ENCODE measurements at regions not wholly inside any gene's neighbourhood (a gene's known extent, or its start where the extent isn't known, plus 50 kb on each side); places are given as distances from the start of the nearest gene placed in this dataset.

DNA sequence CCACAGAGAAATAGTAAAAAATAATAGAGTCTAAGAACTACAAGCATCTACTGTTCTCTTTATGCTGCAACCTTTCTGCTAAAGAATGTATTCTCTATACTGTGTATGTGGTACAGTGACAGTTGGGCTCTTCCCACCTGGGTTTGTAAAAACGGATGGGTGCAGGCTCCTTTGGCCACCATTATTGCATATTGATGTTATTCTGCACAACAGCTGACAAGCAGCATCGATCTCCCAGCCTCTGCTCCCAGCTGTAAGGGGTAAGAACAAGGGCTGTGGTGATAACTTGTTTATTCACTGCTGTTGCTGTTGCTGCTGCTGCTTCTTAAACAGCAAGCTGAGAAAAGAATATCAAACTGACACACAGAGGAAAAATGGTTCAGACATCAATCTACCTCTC is 56.1 kb downstream of the KCNRG start:
- no peak for DNase-seq (ENCODE audit: low read depth)

DNA sequence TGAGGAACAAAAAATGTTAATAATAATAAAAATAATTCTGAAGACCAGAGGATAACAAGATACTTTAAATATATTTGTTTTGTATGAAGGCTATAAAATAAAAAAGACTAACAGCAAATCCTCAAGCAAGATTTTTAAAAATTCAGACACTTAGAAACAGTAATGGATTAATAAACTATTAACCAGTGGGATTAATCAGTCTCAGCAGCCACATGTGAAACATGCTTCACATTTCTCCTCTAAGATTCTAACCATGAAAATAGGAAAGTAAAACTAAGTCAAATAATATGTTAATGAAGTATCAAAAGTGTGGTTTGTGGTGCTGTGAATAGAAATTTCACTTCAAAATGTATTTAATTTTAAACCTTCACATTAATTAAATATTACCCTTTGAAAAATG is 57.4 kb downstream of the KCNRG start:
- no peak for DNase-seq (ENCODE audit: low read depth)

DNA sequence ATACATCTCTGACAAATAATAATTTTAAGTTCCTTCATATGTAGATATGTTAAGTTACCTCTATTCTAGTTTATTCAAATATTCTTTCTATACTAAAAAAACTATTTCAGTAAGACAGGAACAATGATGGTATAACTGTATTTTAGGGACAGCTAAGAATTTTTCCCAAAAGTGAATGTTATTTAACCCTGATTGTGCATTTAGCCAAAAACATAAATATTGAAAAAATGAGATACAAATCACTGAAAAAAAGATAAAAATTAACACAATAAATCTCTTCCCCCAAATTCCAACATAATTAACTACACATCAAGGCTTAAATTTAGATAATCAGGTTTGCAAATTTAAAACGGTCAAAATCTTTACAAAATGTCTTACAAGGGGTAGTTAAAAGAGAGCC is 58.1 kb downstream of the KCNRG start:
- no peak for DNase-seq (ENCODE audit: low read depth)

DNA sequence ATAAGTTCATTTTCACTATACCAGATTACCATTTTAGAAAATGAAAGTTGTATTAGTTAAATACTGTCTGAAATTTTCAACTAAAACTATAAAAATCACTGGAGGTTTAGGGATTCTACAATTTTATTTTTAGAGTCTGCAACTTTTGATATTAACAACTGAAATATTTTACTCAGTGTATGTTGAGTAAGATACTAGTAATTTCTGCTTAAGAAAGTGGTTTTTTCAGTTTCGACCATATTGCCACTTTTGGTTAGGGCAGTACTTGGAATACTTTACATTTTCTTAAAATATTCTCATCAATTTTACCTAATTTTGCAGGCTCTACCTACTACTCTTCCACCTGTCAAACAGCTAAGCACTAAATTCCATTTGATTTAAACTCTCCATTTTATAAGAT is 59.6 kb downstream of the KCNRG start:
- DNase-seq (ENCODE audit: low read depth), result no peak

DNA sequence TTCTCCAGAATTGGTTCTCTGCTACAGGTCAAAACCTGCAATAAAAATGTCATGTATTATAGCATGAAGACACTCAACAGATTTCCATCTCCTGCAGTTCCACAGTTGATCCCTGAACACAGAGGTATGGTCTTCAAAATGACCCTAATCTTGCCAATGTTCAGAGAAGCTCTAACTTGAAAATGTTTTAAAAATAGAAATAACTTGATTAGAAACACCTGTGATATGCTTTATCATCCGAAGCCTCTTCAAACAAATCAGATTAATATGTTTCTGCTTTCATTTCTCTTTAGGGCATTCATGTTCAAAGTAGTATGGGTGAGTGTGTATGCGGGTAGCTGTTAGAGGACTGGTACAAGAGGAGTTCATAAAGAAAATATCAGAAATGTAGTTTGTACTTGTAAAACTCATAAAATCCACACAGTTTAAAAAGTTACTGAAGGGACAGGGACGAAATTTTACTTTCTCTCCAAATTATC is 60.4 kb downstream of the KCNRG start:
- no peak for DNase-seq (ENCODE audit: low read depth)

DNA sequence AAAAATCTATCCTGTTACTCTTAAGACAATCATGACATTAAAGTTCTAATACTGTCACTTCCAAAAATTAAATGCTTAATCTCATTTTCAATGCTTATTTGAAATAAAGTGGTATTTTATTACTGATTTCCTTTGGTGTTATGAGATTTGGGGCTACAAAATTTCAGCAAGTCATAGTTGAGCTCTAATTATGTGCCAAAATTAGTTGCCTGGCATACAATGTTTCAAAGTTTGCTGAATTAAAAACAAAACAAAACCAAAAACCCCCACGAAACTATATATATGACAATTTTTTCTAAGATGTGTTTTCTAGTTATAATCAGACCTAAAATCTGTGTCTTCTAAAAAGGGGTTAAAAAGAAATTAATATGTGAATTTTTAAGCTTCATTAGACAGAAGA is 62.2 kb downstream of the KCNRG start:
- DNase-seq (ENCODE audit: low read depth), result no peak

DNA sequence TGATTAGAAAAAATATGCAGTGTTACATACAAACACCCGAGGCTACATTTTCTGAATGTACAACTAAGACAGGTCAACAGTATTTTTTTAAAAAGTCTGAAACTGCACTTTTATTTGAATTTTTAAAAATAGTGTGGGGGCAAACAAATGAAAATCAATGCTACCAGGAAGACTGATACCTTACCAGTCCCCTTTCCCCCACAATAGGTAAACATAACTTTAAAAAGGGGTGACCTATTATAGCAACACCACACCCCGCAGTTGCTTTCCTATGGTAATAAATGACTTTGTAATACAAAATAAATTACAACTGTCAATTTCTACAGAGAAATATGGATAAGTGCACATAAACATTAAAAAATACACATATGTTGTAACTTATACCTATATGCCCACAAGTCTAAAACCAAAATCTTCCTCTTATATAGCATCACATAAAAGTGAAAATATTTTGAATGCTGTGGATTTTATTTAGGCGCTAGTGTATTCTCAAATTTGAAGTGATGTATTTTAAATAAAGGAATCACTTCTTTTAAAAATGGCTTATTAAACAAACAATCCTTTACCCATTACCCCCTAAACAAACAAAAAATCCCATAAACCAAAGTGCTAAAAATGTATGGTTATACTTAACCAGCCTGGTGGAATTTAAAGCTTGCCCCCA is 63.1 kb downstream of the KCNRG start:
- no peak for DNase-seq (ENCODE audit: low read depth)

DNA sequence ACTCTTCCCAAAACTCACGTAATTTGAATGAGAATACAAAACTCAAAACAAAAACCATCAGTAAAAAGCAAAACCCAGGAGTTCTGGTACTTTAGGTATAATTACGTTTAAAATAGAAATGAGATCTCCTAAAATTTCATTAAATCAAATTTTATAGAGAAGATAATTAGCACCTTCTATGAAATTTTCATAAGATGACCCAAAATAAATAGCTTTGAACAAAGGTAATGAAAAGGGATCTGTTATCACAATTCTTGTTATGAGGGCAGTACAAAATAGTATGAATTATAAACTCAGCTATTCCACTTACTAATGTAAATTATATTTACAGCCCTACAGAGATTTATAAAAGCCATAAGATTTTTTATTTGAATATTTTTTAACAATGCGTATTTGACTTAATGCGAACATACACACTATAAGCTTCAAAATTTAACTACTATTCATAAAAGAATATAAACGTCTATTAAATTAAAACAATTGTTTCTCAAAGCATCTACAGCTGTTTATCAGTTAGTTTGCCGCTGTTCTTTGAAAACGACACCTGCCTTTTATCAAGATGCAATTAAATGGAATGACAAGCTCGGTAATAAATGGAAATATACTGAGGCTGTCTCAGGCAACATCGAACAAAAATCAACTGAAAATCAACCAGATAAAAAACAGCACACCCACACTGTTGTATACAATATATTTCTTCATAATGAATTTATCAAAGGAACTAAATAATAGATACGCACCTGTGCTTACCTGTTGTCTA is 63.8 kb downstream of the KCNRG start:
- DNase-seq (ENCODE audit: low read depth), result no peak

DNA sequence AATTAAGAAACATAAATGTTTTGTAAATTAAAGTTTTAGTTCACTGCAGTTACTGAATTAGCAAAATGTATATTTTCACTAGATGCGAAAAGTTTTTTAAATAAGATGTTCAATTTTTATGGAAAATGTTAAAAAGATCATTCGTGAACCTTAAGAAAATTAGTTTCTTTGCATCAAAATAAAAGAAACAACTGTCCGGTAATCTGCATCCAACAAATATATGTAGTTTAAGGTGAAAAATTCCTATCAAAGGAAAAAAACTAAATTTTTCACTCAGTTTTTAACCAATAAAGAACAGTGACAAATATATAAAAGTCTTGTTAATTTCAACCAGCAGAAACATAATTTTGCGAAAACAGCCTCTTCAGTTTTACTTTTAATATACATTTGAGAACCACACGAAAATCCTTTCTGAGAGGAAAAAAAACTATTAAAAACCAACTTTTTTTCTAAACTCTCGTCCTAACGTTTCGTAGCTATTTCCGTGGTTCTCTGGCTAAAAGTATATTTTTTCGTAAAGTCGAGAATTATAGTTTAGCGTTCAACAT is 64.5 kb downstream of the KCNRG start:
- DNase-seq (ENCODE audit: low read depth), result no peak

DNA sequence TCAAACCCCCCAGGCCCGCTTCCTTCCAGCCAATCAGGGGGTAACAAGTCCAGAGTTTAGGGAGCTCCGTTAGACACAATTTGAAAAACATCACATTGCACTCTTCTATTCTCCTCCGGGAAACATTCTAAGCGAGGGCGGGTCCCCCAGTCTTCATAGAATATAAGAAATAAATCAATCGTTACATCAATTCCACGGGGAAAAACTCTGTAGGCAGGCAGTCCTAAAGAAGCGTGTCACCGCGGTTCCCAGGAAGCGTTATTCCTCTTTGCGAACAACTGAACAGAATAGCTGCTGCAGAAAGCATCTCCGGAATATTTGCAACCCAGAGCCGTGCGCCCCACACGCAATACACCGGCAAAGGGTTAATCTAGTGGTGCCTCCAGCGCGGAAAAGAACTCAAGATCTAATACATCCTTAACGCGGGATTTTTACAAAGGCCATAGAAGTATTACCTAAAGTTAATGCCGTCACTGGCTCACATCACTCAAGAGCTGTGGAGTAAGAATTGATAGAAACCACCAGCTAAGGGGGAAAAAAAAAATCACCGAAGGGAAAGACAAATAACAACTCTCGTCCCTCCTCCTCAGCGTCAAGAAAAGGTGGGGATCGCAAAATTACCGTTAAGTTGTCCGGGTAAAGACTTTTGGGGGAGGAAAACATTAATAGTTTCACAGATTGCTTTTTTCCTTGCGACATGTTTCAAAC is 65.1 kb downstream of the KCNRG start:
- DNase-seq (ENCODE audit: low read depth), result no peak

DNA sequence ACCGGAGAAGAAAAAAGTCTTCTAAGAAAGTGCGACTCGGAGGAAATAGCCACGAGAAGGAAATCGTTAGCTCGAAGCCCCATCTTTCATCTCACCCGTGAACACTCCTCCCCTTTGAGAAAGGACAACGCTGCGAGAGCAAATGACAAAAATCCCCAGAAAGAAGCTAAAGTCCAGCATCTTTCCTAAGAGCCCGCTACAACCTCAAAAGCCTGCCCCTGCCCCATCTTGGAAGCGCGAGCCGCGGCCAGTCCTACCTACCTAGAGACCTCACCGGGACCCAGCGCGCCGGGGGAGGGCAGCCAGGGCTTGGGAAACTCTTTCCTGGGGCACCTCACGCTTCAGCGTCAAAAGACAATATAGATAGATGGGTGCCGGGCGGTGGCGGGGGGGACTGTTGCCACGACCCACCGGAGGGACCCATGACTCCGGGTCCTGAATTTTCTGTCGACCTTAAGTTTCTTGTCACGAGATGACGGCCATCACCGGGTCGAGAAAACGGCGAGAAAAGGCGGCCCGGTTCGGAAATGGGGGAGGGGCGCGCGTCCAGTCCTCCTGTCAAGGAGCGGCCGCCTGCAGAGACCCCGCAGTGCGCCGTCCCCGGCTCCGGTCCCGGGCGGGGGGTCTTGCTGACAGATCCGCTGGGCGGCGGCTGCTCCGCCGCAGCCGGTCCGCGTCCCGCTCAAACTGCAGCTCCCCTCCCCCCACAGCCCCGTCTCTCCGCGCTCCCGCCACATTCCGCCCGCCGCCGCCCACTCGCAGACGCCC is 65.9 kb downstream of the KCNRG start:
- DNase-seq (ENCODE audit: low read depth), result peak; percentile 21

DNA sequence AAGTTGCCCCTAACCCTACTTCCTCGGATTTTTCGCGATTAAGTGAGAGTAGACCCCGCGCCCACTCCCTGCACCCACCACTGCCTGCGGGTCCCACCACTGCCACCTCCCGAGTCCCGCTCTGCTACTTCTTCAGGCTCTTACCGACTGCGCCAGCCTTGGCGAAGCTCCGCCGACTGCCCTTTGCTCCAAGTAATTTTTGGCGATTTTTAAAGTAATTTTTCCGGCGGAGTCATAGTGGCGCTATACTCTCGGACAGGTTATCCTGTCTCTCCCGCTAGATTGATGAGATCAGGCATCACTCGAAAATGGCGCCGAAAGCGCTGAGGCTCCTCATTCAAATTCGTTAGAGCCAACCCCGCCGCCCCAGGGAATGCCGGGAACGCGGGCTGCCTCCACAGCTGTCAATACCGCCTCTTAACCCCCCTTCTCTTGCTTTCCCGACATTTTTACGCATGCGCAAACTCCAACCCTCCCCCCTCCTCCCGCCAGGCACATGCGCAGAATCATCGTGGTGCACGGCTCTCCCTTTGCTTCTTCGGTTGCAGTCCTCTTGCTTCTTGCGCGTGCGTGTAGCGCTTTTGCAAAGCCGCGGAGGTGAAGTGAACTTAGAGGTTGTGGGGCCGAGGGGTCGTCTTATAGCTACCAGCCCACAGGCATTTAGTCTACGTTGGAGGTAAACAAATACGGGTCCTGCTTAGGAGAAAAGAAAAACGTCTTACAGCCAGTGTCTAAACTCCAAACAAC is 66.6 kb downstream of the KCNRG start:
- peak; percentile 96 for DNase-seq (ENCODE audit: low read depth)

DNA sequence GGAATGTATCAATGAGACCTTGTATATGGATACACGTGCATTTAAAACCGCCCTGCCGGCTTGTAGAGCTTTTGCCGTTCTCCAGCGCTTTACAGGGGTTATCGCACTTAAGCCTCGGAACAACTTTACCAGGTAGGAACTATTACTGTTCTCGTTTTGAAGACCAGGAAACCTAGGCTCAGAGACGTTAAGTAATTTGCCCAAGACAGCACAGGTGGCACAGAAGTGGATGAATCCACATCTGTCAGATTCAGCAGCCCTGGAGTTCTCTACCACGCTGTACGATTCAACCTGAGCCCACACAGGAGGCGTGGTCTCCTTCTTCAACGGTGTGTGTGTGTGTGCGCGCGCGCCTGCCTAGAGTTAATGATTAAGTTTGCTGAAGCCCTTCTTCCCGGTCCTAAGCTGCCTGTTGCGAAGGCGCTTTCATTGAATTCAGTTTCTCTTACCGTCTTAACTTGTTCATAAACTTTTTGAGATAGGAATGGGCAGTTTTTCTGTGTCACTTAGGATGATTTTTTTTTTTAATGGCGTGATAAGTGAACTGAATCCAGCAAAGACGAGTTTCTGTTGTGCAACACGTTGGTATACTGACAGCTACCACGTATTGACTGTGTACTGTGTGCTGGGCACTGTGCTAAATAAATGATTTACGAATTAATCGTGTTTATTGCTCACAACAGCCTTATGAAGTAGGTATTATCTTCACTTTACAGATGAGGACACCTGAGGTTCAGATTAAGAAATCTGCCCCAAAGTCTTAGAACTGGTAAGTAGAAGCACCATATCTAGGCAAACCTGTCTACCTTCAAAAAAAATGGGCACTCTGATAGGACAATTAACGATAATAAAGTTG is 67.4 kb downstream of the KCNRG start:
- DNase-seq (ENCODE audit: low read depth), result peak; percentile 61

DNA sequence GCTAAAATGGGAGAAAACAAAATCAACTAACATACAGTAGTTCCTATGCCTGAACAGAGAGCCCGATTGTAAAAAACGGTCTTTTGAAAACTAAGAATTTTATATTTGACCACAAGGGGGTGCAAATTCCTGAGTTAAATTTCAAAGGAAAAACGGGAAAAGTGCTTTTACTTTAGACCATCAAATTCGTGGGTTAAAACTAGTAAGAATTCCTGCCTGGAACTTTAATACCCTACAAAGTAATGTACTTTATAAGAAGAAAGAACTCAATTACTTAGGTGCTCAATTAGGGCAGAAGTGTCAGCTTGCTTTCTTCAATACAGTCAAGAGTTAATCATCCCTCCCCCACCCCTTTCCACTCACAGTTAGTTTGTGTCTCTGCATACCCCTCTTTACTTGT is 69.8 kb downstream of the KCNRG start:
- DNase-seq (ENCODE audit: low read depth), result no peak

DNA sequence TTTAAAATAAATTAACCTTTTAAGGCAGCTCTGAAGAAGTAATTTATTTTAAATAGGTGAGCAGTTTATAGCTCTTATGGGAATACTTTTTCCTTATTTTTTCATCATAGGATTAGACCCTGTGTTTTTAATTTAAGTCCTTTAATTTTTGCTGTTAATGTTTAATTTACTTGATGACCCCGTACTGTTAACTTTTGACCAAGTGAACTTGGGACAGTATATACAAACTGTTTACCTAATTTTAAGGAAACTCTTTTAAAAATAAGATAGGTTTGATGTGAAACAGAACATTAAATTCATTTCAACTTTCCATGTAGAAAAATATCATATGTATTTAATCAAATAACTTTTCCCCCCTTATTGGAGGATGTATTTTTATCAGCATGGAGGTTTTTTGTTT is 74.4 kb downstream of the KCNRG start:
- DNase-seq (ENCODE audit: low read depth), result no peak

DNA sequence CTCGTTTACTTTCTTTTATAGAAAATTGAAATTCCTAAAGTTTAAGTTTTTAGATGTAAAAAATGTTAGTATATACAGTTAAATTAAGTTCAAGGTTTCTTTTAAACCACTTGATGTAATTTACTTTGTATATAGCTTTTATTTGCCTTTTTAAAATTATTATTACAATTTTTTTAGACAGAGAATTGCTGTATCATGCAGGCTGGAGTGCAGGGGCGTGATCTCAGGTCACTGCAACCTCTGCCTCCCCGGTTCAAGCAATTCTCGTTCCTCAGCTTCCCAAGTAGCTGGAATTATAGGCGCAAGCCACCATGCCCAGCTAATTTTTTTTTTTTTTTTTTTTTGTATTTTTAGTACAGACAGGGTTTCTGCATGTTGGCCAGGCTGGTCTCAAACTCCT is 75.0 kb downstream of the KCNRG start:
- DNase-seq (ENCODE audit: low read depth), result no peak

DNA sequence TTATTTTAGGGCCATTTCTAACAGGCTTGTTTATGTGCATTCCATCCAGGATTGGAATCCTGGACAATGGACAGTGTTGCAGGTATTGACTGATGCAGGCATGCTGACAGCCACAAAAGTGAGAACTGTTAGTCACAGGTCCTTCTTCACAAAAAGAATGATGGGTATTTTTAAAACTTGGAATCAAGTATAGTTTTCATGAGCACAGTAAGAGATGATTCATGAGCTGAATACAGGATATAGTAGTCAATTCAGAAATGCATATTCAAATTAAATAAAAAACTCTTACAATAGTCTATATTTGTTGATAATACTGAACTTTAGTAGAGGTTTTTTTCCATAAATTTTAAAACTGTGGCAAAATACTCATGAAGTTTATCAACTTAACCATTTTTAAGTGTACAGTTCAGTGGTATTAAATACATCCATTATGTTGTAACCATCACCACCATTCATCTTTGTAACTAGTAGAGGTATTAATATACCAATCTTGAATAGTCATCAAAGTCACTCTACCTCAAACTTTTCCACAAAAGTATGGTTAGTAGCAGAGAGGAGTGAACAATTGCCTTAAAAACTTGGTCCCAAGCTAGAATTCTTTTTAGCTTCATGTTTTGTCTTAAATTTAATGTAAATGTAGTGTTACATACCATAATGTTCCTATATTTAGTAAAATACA is 79.5 kb downstream of the KCNRG start:
- DNase-seq (ENCODE audit: low read depth), result no peak

DNA sequence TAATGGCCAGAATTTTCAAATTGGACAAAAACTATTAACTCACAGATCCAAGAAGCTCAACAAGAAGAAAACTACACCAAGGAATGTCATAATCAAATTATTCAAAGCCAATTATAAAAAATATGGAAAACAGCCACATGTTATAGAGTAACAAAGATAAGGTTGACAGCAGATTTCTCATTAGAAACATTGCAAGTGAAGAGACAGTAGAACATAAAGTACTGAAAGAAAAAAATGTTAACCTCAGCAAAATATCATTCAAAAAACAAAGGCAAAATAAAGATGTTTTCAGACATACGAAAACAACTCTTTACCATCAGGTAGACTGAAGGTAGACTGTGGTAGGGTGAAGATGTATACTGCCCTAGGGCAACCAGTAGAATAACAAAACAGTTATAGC is 83.4 kb downstream of the KCNRG start:
- no peak for DNase-seq (ENCODE audit: low read depth)

DNA sequence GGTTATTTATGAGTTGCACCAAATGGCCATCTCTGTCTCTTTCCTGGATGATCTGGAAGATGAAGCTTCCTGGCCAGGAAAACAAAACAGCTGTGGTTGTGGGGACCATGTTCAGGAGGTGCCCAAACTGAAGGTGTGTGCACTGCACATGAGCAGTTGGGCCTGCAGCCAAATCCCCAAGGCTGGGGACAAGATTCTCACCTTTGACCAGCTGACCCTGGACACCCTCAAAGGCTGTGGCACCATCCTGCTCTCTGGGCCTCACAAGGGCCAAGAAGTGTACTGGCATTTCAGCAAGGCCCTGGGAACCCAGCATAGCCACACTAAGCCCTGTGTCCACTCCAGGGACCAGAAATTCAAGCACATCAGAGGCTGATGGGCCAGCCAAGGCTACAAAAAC is 84.2 kb downstream of the KCNRG start:
- DNase-seq (ENCODE audit: low read depth), result no peak

DNA sequence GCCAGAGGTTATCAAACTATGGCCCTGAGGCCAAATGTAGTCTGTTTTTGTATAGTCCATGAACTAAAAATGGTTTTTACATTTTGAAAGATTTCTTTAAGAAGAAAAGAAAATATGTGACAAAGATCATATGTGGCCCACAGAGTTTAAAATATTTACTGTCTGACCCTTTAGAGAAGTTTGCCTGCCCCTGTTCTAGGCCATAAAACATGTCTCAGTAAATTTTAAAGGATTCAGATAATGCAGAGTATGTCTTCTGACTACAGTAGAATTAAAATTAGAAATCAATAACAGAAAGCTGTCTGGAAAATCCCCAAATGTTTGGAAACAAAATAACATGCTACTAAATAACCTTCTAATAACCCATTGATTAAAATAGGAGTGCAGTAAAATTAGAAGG is 86.3 kb downstream of the KCNRG start:
- no peak for DNase-seq (ENCODE audit: low read depth)

Data from stimulated activated CD8-positive, alpha-beta memory T cell treated with anti-CD3 and anti-CD28 coated beads, Interleukin-12 subunit alpha, Interleukin-12 subunit beta, amount 100 ng/mL, for 4 hours (primary cell).